Lower lobe of right lung (tissue), 2 donors: ENCODE measurements at regions not wholly inside any gene's neighbourhood (a gene's known extent, or its start where the extent isn't known, plus 50 kb on each side); places are given as distances from the start of the nearest gene placed in this dataset.

Source experiments
- ATAC-seq, 2 donors: fragments of 200-7000 bp; cut with Tn5 transposase; one replicate each; pipeline ENCODE4 v1.9.1; 2020 to 2022; ENCODE audit warnings: mild to moderate bottlenecking in 2 of 2, moderate library complexity in 2 of 2
- DNase-seq: peaks from one replicate; pipeline ENCODE4 v3.0.0-alpha.2; 2020
- H3K27ac ChIP-seq: fragments of 200-600 bp; one replicate; pipeline ENCODE4 v1.8.0; 2022
- H3K27me3 ChIP-seq: fragments of 200-600 bp; one replicate; pipeline ENCODE4 v1.8.0; 2022; ENCODE audit warnings: low read depth
- H3K36me3 ChIP-seq: fragments of 200-600 bp; one replicate; pipeline ENCODE4 v1.8.0; 2022; ENCODE audit warnings: mild to moderate bottlenecking
- H3K4me1 ChIP-seq: fragments of 200-600 bp; one replicate; pipeline ENCODE4 v1.8.0; 2022
- H3K4me3 ChIP-seq: fragments of 200-600 bp; one replicate; pipeline ENCODE4 v1.8.0; 2022; ENCODE audit warnings: mild to moderate bottlenecking
- H3K9me3 ChIP-seq: fragments of 200-600 bp; one replicate; pipeline ENCODE4 v1.8.0; 2022
- intact Hi-C: fragments of 100-400 bp; cut with DNase I; formaldehyde crosslinking; loops from one replicate; pipeline ENCODE4 v1.11.0; 2022
- TF ChIP-seq, protein P1 (sequence below): fragments of 200-600 bp; IDR thresholded peaks from one replicate; pipeline ENCODE4 v1.8.0; 2022; ENCODE audit warnings: antibody characterized with exemption, mild to moderate bottlenecking
- donor health status: DM: no; HTN: yes; CAD: no; lungs with severe emphysema.

- H3K4me1 ChIP-seq, result no peaks in the 10 kb centered on the region
- H3K4me3 ChIP-seq, result no peak overlapping the region
- H3K27ac ChIP-seq, result no peak overlapping the region
- TF ChIP-seq, protein P1, sequence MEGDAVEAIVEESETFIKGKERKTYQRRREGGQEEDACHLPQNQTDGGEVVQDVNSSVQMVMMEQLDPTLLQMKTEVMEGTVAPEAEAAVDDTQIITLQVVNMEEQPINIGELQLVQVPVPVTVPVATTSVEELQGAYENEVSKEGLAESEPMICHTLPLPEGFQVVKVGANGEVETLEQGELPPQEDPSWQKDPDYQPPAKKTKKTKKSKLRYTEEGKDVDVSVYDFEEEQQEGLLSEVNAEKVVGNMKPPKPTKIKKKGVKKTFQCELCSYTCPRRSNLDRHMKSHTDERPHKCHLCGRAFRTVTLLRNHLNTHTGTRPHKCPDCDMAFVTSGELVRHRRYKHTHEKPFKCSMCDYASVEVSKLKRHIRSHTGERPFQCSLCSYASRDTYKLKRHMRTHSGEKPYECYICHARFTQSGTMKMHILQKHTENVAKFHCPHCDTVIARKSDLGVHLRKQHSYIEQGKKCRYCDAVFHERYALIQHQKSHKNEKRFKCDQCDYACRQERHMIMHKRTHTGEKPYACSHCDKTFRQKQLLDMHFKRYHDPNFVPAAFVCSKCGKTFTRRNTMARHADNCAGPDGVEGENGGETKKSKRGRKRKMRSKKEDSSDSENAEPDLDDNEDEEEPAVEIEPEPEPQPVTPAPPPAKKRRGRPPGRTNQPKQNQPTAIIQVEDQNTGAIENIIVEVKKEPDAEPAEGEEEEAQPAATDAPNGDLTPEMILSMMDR, result no peak
- H3K36me3 ChIP-seq, result no peaks in the 10 kb centered on the region
- DNase-seq (no peak), ATAC-seq (no peak)
- intact Hi-C loops, result no loop called here
- no peaks in the 10 kb centered on the region for H3K9me3 ChIP-seq
- no peaks in the 10 kb centered on the region for H3K27me3 ChIP-seq
Observed at GRCh38 chr9:115957585-115957984, 196.0 kb upstream of the PAPPA start.

DNA sequence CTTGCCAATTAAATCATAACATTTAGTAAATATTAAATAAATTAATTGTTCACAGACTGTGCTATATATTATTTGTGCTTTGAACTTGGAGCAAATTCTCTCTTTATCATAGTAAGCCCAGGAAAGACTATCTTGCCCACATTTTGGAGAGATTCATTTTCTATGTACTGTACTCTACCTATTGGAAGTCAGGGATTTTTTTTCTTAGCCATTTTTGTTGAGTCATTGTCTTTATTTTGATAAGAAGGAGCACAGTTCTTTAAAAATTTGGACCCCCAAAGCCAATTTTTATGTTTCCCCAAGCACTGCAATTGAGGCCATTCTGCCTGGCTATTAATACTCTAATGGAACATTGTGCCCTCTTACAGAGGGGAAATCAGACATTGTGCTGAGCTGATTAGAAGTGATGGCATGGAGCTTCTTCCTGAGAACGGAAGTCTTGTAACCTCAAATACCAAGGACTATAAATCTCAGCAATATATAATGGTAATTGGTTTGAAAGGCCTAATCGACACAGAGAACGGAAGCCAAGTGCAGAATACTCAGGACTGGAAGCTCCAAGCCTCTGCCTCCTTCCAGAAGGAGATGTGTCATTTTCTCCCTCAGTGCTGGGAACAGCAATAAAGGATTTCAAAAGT is 188.8 kb upstream of the PAPPA start:
- no peak for DNase-seq
- TF ChIP-seq, protein P1, result no peak
- H3K27ac ChIP-seq, result no peak overlapping the region
- no peak overlapping the region for H3K4me3 ChIP-seq
- H3K4me1 ChIP-seq, result no peaks in the 10 kb centered on the region
- intact Hi-C loops, result no loop called here
- no peaks in the 10 kb centered on the region for H3K36me3 ChIP-seq
- H3K27me3 ChIP-seq, result no peaks in the 10 kb centered on the region
- no peaks in the 10 kb centered on the region for H3K9me3 ChIP-seq
- no peak for ATAC-seq

DNA sequence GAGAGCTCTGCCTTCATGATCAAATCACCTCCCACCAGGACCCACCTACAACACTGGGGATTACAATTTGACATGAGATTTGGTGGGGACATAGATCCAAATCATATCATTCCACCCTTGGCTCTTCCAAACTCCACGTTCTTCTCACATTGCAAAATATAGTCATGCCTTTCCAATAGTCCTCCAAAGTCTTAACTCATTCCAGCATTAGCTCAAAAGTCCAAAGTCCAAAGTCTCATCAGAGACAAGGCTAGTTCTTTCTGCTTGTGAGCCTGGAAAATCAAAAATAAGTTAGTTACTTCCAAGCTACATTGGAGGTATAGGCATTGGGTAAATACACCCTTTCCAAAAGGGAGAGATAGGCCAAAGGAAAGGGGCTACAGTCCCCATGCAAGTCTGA is 186.9 kb upstream of the PAPPA start:
- TF ChIP-seq, protein P1, result no peak
- Histone ChIP-seq H3K4me1 (no peaks in the 10 kb centered on the region), H3K4me3 (no peak overlapping the region), H3K27ac (no peak overlapping the region), H3K36me3 (no peaks in the 10 kb centered on the region), H3K9me3 (no peaks in the 10 kb centered on the region), H3K27me3 (no peaks in the 10 kb centered on the region)
- DNase-seq, result no peak
- intact Hi-C loops, result no loop called here
- ATAC-seq, result no peak

GRCh38 chr9:115969096-115969495 is 184.5 kb upstream of the PAPPA start:
- no peak for DNase-seq
- ATAC-seq, result no peak

GRCh38 chr9:115972362-115972761 is 181.2 kb upstream of the PAPPA start:
- Histone ChIP-seq H3K27me3 (no peaks in the 10 kb centered on the region), H3K27ac (no peak overlapping the region), H3K9me3 (no peaks in the 10 kb centered on the region), H3K4me3 (no peak overlapping the region), H3K4me1 (no peaks in the 10 kb centered on the region), H3K36me3 (no peaks in the 10 kb centered on the region)
- TF ChIP-seq, protein P1, result no peak
- intact Hi-C loops, result no loop called here
- DNase-seq (no peak), ATAC-seq (no peak)

More at GRCh38 chr9:115969096-115969495, 184.5 kb upstream of the PAPPA start:
- H3K27ac ChIP-seq, result no peak overlapping the region
- no peaks in the 10 kb centered on the region for H3K27me3 ChIP-seq
- TF ChIP-seq, protein P1, result no peak
- H3K4me3 ChIP-seq, result no peak overlapping the region
- H3K36me3 ChIP-seq, result no peaks in the 10 kb centered on the region
- no peaks in the 10 kb centered on the region for H3K4me1 ChIP-seq
- intact Hi-C loops, result no loop called here
- H3K9me3 ChIP-seq, result no peaks in the 10 kb centered on the region
